ENCODE measurements at regions not wholly inside any gene's neighbourhood (a gene's known extent, or its start where the extent isn't known, plus 50 kb on each side); places are given as distances from the start of the nearest gene placed in this dataset.

GRCh38 chr2:204415406-204416181 lies 129.7 kb upstream of the PARD3B start:
- no peak overlapping the region for H3K9ac ChIP-seq (ENCODE audit: low read length)
- H3K4me3 ChIP-seq (ENCODE audit: low read length), result no peak overlapping the region
- H3K79me2 ChIP-seq (ENCODE audit: low read length), result no peaks in the 10 kb centered on the region
- H3K9me3 ChIP-seq (replicated peaks; ENCODE audit: insufficient read depth, low read length), result no peaks in the 10 kb centered on the region
- DNase-seq, result no peak
- no peak overlapping the region for H2AFZ ChIP-seq (ENCODE audit: low read length)
- H3F3A ChIP-seq (ENCODE audit: insufficient read depth, low read length), result no peaks in the 10 kb centered on the region
- H3K27me3 ChIP-seq (replicated peaks; ENCODE audit: insufficient read depth, low read length), result no peaks in the 10 kb centered on the region
- TF ChIP-seq CTCF (IDR thresholded peaks at IDR 0.05; ENCODE audit: low read length) (no peak), EZH2 (optimal IDR thresholded peaks at IDR 0.05; ENCODE audit: low read depth, low read length) (no peak), EZH2phosphoT487 (IDR thresholded peaks at IDR 0.05; ENCODE audit: low read length) (no peak)
- H3K9me2 ChIP-seq (replicated peaks; ENCODE audit: insufficient read depth, low read length), result no peaks in the 10 kb centered on the region
- no peaks in the 10 kb centered on the region for H3K36me3 ChIP-seq (replicated peaks; ENCODE audit: insufficient read depth, low read length)
- no peaks in the 10 kb centered on the region for H3K4me1 ChIP-seq (ENCODE audit: low read length)
- no peaks in the 10 kb centered on the region for H4K20me1 ChIP-seq (ENCODE audit: insufficient read depth, low read length)
- no peak overlapping the region for H3K27ac ChIP-seq (ENCODE audit: low read length)
- no peak overlapping the region for H3K4me2 ChIP-seq (ENCODE audit: low read depth, low read length)

- no peak for DNase-seq
- Histone ChIP-seq H3K36me3 (replicated peaks; ENCODE audit: insufficient read depth, low read length) (no peaks in the 10 kb centered on the region), H3K27me3 (replicated peaks; ENCODE audit: insufficient read depth, low read length) (no peaks in the 10 kb centered on the region), H3K79me2 (ENCODE audit: low read length) (no peaks in the 10 kb centered on the region), H3K9me3 (replicated peaks; ENCODE audit: insufficient read depth, low read length) (no peaks in the 10 kb centered on the region), H2AFZ (ENCODE audit: low read length) (no peak overlapping the region), H3K4me3 (ENCODE audit: low read length) (no peak overlapping the region), H3F3A (ENCODE audit: insufficient read depth, low read length) (no peaks in the 10 kb centered on the region), H3K9me2 (replicated peaks; ENCODE audit: insufficient read depth, low read length) (no peaks in the 10 kb centered on the region), H3K4me1 (ENCODE audit: low read length) (no peaks in the 10 kb centered on the region), H3K4me2 (ENCODE audit: low read depth, low read length) (no peak overlapping the region), H4K20me1 (ENCODE audit: insufficient read depth, low read length) (no peaks in the 10 kb centered on the region), H3K9ac (ENCODE audit: low read length) (no peak overlapping the region), H3K27ac (ENCODE audit: low read length) (no peak overlapping the region)
- TF ChIP-seq EZH2 (optimal IDR thresholded peaks at IDR 0.05; ENCODE audit: low read depth, low read length) (no peak), EZH2phosphoT487 (IDR thresholded peaks at IDR 0.05; ENCODE audit: low read length) (no peak), CTCF (IDR thresholded peaks at IDR 0.05; ENCODE audit: low read length) (no peak)
Observed at GRCh38 chr2:204416236-204416635, 129.0 kb upstream of the PARD3B start.

DNA sequence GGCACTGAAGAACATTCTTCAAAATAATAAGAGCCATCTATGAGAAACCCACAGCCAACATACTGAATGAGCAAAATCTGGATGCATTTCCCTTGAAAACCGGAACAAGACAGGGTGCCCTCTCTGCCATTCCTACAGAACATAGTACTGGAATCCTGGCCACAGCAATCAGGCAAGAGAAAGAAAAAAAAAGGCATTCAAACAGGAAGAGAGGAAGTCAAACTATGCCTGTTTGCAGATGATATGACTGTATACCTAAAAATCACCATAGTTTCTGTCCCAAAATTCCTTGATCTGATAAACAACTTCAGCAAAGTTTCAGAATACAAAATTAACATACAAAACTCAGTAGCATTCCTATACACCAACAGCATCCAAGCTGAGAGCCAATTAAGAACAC lies 119.5 kb upstream of the PARD3B start:
- no peaks in the 10 kb centered on the region for H4K20me1 ChIP-seq (ENCODE audit: insufficient read depth, low read length)
- H3K36me3 ChIP-seq (replicated peaks; ENCODE audit: insufficient read depth, low read length), result no peaks in the 10 kb centered on the region
- no peak overlapping the region for H3K4me3 ChIP-seq (ENCODE audit: low read length)
- no peak for DNase-seq
- H3K9me3 ChIP-seq (replicated peaks; ENCODE audit: insufficient read depth, low read length), result no peaks in the 10 kb centered on the region
- no peaks in the 10 kb centered on the region for H3K79me2 ChIP-seq (ENCODE audit: low read length)
- no peaks in the 10 kb centered on the region for H3F3A ChIP-seq (ENCODE audit: insufficient read depth, low read length)
- no peak overlapping the region for H3K4me2 ChIP-seq (ENCODE audit: low read depth, low read length)
- no peaks in the 10 kb centered on the region for H3K4me1 ChIP-seq (ENCODE audit: low read length)
- H3K27ac ChIP-seq (ENCODE audit: low read length), result no peak overlapping the region
- no peak overlapping the region for H2AFZ ChIP-seq (ENCODE audit: low read length)
- TF ChIP-seq CTCF (IDR thresholded peaks at IDR 0.05; ENCODE audit: low read length) (no peak), EZH2phosphoT487 (IDR thresholded peaks at IDR 0.05; ENCODE audit: low read length) (no peak), EZH2 (optimal IDR thresholded peaks at IDR 0.05; ENCODE audit: low read depth, low read length) (no peak)
- H3K27me3 ChIP-seq (replicated peaks; ENCODE audit: insufficient read depth, low read length), result no peaks in the 10 kb centered on the region
- H3K9ac ChIP-seq (ENCODE audit: low read length), result no peak overlapping the region
- no peaks in the 10 kb centered on the region for H3K9me2 ChIP-seq (replicated peaks; ENCODE audit: insufficient read depth, low read length)
